WTC11 (cell line): ENCODE measurements at regions not wholly inside any gene's neighbourhood (a gene's known extent, or its start where the extent isn't known, plus 50 kb on each side); places are given as distances from the start of the nearest gene placed in this dataset.

Source experiments
- ATAC-seq: fragments of 200-7000 bp; cut with Tn5 transposase; 2 replicates; pipeline ENCODE4 v1.10.0; 2021; ENCODE audit warnings: mild to moderate bottlenecking, moderate library complexity
- CTCF ChIA-PET: fragments of 300-600 bp; sonication (Branson Sonifier 250); formaldehyde crosslinking; loops from one replicate; lab custom pipeline; 2021; ENCODE audit warnings: antibody characterized with exemption; lab: Charles Lee
- POLR2A ChIA-PET: fragments of 350-600 bp; sonication (Branson Sonifier 250); formaldehyde crosslinking; loops from one replicate; lab custom pipeline; 2021; ENCODE audit warnings: antibody characterized with exemption; lab: Charles Lee
- DNase-seq: peaks from one replicate; pipeline ENCODE4 v3.0.0; 2021; ENCODE audit warnings: low spot score
- H3K27ac Mint-ChIP-seq: 2 replicates; pipeline ENCODE4 v1.8.0; 2021; ENCODE audit warnings: mixed read lengths
- H3K27me3 Mint-ChIP-seq: 2 replicates; pipeline ENCODE4 v1.8.0; 2021; ENCODE audit warnings: low read depth, mild to moderate bottlenecking, moderate library complexity, mixed read lengths
- H3K36me3 Mint-ChIP-seq: 2 replicates; pipeline ENCODE4 v1.8.0; 2021; ENCODE audit warnings: mixed read lengths
- H3K4me1 Mint-ChIP-seq: 2 replicates; pipeline ENCODE4 v1.8.0; 2022; ENCODE audit warnings: mixed read lengths
- H3K4me3 Mint-ChIP-seq: 2 replicates; pipeline ENCODE4 v1.8.0; 2021; ENCODE audit warnings: mild to moderate bottlenecking, moderate library complexity, mixed read lengths
- H3K9me3 Mint-ChIP-seq: 2 replicates; pipeline ENCODE4 v1.8.0; 2021; ENCODE audit warnings: mixed read lengths
- ATF1 ChIP-seq: sonication (generic); formaldehyde crosslinking; IDR thresholded peaks from 2 replicates; pipeline ENCODE4 v1.8.1; 2023; ENCODE audit warnings: mild to moderate bottlenecking, moderate library complexity, missing genetic modification reagents
- CBFB ChIP-seq: sonication (generic); formaldehyde crosslinking; IDR thresholded peaks from 2 replicates; pipeline ENCODE4 v1.8.1; 2022; ENCODE audit warnings: mild to moderate bottlenecking, low read depth, missing genetic modification reagents
- E2F5 ChIP-seq: sonication (generic); formaldehyde crosslinking; IDR thresholded peaks from 2 replicates; pipeline ENCODE4 v1.8.1; 2022; ENCODE audit warnings: mild to moderate bottlenecking, moderate library complexity, missing genetic modification reagents
- FOXP4 ChIP-seq: sonication (generic); formaldehyde crosslinking; IDR thresholded peaks from 2 replicates; pipeline ENCODE4 v1.8.0; 2022; ENCODE audit warnings: mild to moderate bottlenecking, missing genetic modification reagents
- KAT7 ChIP-seq: sonication (generic); formaldehyde crosslinking; IDR thresholded peaks from 2 replicates; pipeline ENCODE4 v1.8.1; 2023; ENCODE audit warnings: missing genetic modification reagents, mild to moderate bottlenecking, borderline replicate concordance
- MYBL2 ChIP-seq: sonication (generic); formaldehyde crosslinking; IDR thresholded peaks from 2 replicates; pipeline ENCODE4 v1.8.1; 2023; ENCODE audit warnings: mild to moderate bottlenecking, moderate library complexity, missing genetic modification reagents
- NR2C2 ChIP-seq: sonication (generic); formaldehyde crosslinking; IDR thresholded peaks from 2 replicates; pipeline ENCODE4 v1.8.0; 2022; ENCODE audit warnings: mild to moderate bottlenecking, missing genetic modification reagents
- PRDM15 ChIP-seq: sonication (generic); formaldehyde crosslinking; IDR thresholded peaks from 2 replicates; pipeline ENCODE4 v1.8.0; 2022; ENCODE audit warnings: missing genetic modification reagents
- PRRX2 ChIP-seq: fragments of 250-450 bp; sonication (Bioruptor Pico); IDR thresholded peaks from 2 replicates; pipeline ENCODE4 v1.8.0; 2021; ENCODE audit warnings: mild to moderate bottlenecking
- TEAD4 ChIP-seq: sonication (generic); formaldehyde crosslinking; IDR thresholded peaks from 2 replicates; pipeline ENCODE4 v1.8.0; 2022; ENCODE audit warnings: mild to moderate bottlenecking, missing genetic modification reagents
- TP53 ChIP-seq: sonication (generic); formaldehyde crosslinking; IDR thresholded peaks from 2 replicates; pipeline ENCODE4 v1.8.1; 2023; ENCODE audit warnings: mild to moderate bottlenecking, missing genetic modification reagents
- ZBTB21 ChIP-seq: sonication (generic); formaldehyde crosslinking; IDR thresholded peaks from 2 replicates; pipeline ENCODE4 v1.8.1; 2023; ENCODE audit warnings: mild to moderate bottlenecking, missing genetic modification reagents, borderline replicate concordance
- ZNF121 ChIP-seq: sonication (generic); formaldehyde crosslinking; IDR thresholded peaks from 2 replicates; pipeline ENCODE4 v1.8.0; 2023; ENCODE audit warnings: missing genetic modification reagents
- ZNF138 ChIP-seq: sonication (generic); formaldehyde crosslinking; conservative IDR thresholded peaks from 2 replicates; pipeline ENCODE4 v1.8.1; 2022; ENCODE audit warnings: mild to moderate bottlenecking, moderate library complexity, missing genetic modification reagents
- TF ChIP-seq, protein P1 (sequence below): fragments of 250-450 bp; sonication (Bioruptor Pico); IDR thresholded peaks from 2 replicates; pipeline ENCODE4 v1.9.0; 2021; ENCODE audit warnings: moderate library complexity, mild to moderate bottlenecking, inconsistent platforms, borderline replicate concordance
- TF ChIP-seq, protein P2 (sequence below): sonication (generic); formaldehyde crosslinking; IDR thresholded peaks from 2 replicates; pipeline ENCODE4 v1.8.1; 2023; ENCODE audit warnings: mild to moderate bottlenecking, missing genetic modification reagents
- TF ChIP-seq, protein P3 (sequence below): sonication (generic); formaldehyde crosslinking; IDR thresholded peaks from 2 replicates; pipeline ENCODE4 v1.8.1; 2023; ENCODE audit warnings: mild to moderate bottlenecking, missing genetic modification reagents, moderate library complexity
- TF ChIP-seq, protein P4 (sequence below): sonication (generic); formaldehyde crosslinking; IDR thresholded peaks from 2 replicates; pipeline ENCODE4 v1.8.1; 2022; ENCODE audit warnings: missing genetic modification reagents, borderline replicate concordance

GRCh38 chrX:127124871-127125270, 305.3 kb downstream of the PRR32 start:
- Mint-ChIP-seq H3K27ac (no peak overlapping the region), H3K9me3 (peaks cover 4% of the 10 kb centered on the region; the same call in 1 of the 2 replicates), H3K36me3 (0 out of 2 replicates have a peak, but pooled peaks cover 3% of the 10 kb centered on the region), H3K4me3 (no peak overlapping the region), H3K27me3 (no peaks in the 10 kb centered on the region), H3K4me1 (peaks cover 4% of the 10 kb centered on the region; the same call in 1 of the 2 replicates)
- no peak for TF ChIP-seq TP53
- TF ChIP-seq NR2C2 (CRISPR knock-in tag), result no peak
- CTCF ChIA-PET, result no interaction called here
- DNase-seq (no peak), ATAC-seq (no peak)
- POLR2A ChIA-PET, result no interaction called here

GRCh38 chrX:127128282-127128681, 308.8 kb downstream of the PRR32 start:
- Mint-ChIP-seq H3K27ac (no peak overlapping the region), H3K27me3 (no peaks in the 10 kb centered on the region), H3K9me3 (peaks cover 16% of the 10 kb centered on the region), H3K4me1 (no peaks in the 10 kb centered on the region), H3K4me3 (no peak overlapping the region), H3K36me3 (peaks cover 7% of the 10 kb centered on the region; the same call in 1 of the 2 replicates)
- TF ChIP-seq PRRX2 (CRISPR knock-in tag) (no peak), MYBL2 (CRISPR knock-in tag) (no peak), TEAD4 (no peak), ZNF121 (CRISPR knock-in tag) (no peak), CBFB (CRISPR knock-in tag) (no peak), ATF1 (CRISPR knock-in tag) (no peak), E2F5 (no peak)
- TF ChIP-seq, protein P1, sequence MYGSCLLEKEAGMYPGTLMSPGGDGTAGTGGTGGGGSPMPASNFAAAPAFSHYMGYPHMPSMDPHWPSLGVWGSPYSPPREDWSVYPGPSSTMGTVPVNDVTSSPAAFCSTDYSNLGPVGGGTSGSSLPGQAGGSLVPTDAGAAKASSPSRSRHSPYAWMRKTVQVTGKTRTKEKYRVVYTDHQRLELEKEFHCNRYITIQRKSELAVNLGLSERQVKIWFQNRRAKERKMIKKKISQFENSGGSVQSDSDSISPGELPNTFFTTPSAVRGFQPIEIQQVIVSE (CRISPR knock-in tag), result no peak
- TF ChIP-seq, protein P2, sequence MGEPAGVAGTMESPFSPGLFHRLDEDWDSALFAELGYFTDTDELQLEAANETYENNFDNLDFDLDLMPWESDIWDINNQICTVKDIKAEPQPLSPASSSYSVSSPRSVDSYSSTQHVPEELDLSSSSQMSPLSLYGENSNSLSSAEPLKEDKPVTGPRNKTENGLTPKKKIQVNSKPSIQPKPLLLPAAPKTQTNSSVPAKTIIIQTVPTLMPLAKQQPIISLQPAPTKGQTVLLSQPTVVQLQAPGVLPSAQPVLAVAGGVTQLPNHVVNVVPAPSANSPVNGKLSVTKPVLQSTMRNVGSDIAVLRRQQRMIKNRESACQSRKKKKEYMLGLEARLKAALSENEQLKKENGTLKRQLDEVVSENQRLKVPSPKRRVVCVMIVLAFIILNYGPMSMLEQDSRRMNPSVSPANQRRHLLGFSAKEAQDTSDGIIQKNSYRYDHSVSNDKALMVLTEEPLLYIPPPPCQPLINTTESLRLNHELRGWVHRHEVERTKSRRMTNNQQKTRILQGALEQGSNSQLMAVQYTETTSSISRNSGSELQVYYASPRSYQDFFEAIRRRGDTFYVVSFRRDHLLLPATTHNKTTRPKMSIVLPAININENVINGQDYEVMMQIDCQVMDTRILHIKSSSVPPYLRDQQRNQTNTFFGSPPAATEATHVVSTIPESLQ (CRISPR knock-in tag), result no peak
- TF ChIP-seq, protein P3, sequence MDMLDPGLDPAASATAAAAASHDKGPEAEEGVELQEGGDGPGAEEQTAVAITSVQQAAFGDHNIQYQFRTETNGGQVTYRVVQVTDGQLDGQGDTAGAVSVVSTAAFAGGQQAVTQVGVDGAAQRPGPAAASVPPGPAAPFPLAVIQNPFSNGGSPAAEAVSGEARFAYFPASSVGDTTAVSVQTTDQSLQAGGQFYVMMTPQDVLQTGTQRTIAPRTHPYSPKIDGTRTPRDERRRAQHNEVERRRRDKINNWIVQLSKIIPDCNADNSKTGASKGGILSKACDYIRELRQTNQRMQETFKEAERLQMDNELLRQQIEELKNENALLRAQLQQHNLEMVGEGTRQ (CRISPR knock-in tag), result no peak
- ChIA-PET CTCF (no interaction called here), POLR2A (no interaction called here)
- DNase-seq (peak; percentile 9), ATAC-seq (peak; percentile 66)

- Mint-ChIP-seq H3K36me3 (peaks cover 17% of the 10 kb centered on the region), H3K9me3 (peaks cover 26% of the 10 kb centered on the region), H3K27ac (no peak overlapping the region), H3K4me3 (no peak overlapping the region), H3K27me3 (no peaks in the 10 kb centered on the region), H3K4me1 (no peaks in the 10 kb centered on the region)
- ATAC-seq (no peak), DNase-seq (no peak)
- ChIA-PET POLR2A (no interaction called here), CTCF (no interaction called here)
- no peak for TF ChIP-seq MYBL2 (CRISPR knock-in tag)
- no peak for TF ChIP-seq KAT7 (CRISPR knock-in tag)
Measured at GRCh38 chrX:127129510-127129909, 310.0 kb downstream of the PRR32 start.

DNA sequence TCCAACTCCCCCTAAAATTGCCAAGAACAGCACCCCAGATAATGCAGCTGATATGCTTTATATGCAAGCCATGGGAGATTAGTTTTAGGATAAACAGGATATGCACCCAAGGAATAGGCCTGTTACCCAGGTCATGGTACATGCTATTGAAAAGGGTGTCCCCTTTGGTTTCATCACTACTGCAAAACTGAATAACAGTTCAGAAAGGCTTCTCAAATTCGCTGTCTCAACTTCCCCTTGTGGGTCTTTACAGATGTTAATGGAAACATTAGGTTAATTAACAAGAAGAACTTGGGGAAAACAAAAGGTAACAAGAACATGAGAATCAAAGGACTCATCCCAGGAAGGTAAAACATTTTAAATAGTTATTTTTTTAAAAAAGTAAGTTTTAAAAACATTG, 318.7 kb downstream of the PRR32 start:
- CTCF ChIA-PET, result no interaction called here
- no peak for DNase-seq
- Mint-ChIP-seq H3K27ac (peak overlapping the region; percentile 68), H3K27me3 (no peaks in the 10 kb centered on the region), H3K4me3 (peak overlapping the region; percentile 6; the same call in 1 of the 2 replicates), H3K9me3 (peaks cover 19% of the 10 kb centered on the region), H3K36me3 (peaks cover 12% of the 10 kb centered on the region), H3K4me1 (peaks cover 28% of the 10 kb centered on the region)
- ATAC-seq, result peak; percentile 84
- POLR2A ChIA-PET, result no interaction called here
- TF ChIP-seq ZBTB21 (CRISPR knock-in tag), result no peak
- TF ChIP-seq PRDM15, result no peak
- no peak for TF ChIP-seq ZNF138 (CRISPR knock-in tag)
- TF ChIP-seq, protein P4, sequence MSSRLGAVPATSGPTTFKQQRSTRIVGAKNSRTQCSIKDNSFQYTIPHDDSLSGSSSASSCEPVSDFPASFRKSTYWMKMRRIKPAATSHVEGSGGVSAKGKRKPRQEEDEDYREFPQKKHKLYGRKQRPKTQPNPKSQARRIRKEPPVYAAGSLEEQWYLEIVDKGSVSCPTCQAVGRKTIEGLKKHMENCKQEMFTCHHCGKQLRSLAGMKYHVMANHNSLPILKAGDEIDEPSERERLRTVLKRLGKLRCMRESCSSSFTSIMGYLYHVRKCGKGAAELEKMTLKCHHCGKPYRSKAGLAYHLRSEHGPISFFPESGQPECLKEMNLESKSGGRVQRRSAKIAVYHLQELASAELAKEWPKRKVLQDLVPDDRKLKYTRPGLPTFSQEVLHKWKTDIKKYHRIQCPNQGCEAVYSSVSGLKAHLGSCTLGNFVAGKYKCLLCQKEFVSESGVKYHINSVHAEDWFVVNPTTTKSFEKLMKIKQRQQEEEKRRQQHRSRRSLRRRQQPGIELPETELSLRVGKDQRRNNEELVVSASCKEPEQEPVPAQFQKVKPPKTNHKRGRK (CRISPR knock-in tag), result no peak
- TF ChIP-seq TEAD4, result no peak
- TF ChIP-seq FOXP4 (CRISPR knock-in tag), result no peak; the same call in 1 of the 2 replicates
